Transverse colon (tissue), 4 donors: ENCODE measurements at regions not wholly inside any gene's neighbourhood (a gene's known extent, or its start where the extent isn't known, plus 50 kb on each side); places are given as distances from the start of the nearest gene placed in this dataset.

Experiments
- DNase-seq: peaks from one replicate; pipeline ENCODE4 v3.0.0-alpha.2; 2019
- H3K27ac ChIP-seq, 4 donors: fragments of 200-600 bp; sonication (generic); 2 replicates each; pipeline ENCODE4 v1.5.1; 2016 to 2018; ENCODE audit warnings: inconsistent platforms in 4 of 4
- H3K27me3 ChIP-seq: fragments of 200-600 bp; sonication (generic); 2 replicates; pipeline ENCODE4 v1.5.1; 2017; ENCODE audit warnings: inconsistent platforms
- H3K36me3 ChIP-seq, 4 donors: fragments of 200-600 bp; sonication (generic); 2 replicates each; pipeline ENCODE4 v1.5.1; 2017 to 2019; ENCODE audit warnings: inconsistent platforms in 4 of 4
- H3K4me1 ChIP-seq, 4 donors: fragments of 200-600 bp; sonication (generic); 2 replicates each; pipeline ENCODE4 v1.5.1; 2017 to 2020; ENCODE audit warnings: inconsistent platforms in 4 of 4
- H3K4me3 ChIP-seq, 4 donors: fragments of 200-600 bp; sonication (generic); 1 replicate in 1 of 4; 2 replicates in 3 of 4; pipeline versions ENCODE4 v1.5.1 to v1.6.1; 2017 to 2019; ENCODE audit warnings: inconsistent platforms in 4 of 4
- H3K9me3 ChIP-seq, 2 donors: fragments of 200-600 bp; sonication (generic); 2 replicates each; pipeline ENCODE4 v1.5.1; 2017 to 2019; ENCODE audit warnings: inconsistent platforms in 2 of 2
- EP300 ChIP-seq: sonication (generic); formaldehyde crosslinking; IDR thresholded peaks from one replicate; pipeline ENCODE4 v1.6.1; 2017; ENCODE audit warnings: antibody characterized with exemption, low read depth
- POLR2A ChIP-seq: fragments of 450-650 bp; IDR thresholded peaks from one replicate; pipeline ENCODE4 v1.6.1; 2016; ENCODE audit warnings: antibody characterized with exemption, mild to moderate bottlenecking, moderate library complexity
- POLR2AphosphoS5 ChIP-seq, 3 donors: sonication (generic); formaldehyde crosslinking; IDR thresholded peaks; one replicate each; pipeline ENCODE4 v1.6.1; 2016; ENCODE audit warnings: antibody characterized with exemption in 3 of 3
- WGBS, 2 donors: methylation state at CpG; one replicate each; pipeline ENCODE4 v1.1.5; 2018; ENCODE audit warnings: low coverage in 1 of 2; 5-methylcytosine and 5-hydroxymethylcytosine counted together
- in situ Hi-C, 4 donors: fragments of 200-750 bp; cut with MboI; loops; one replicate each; pipeline versions ENCODE4 v1.15.0 to v1.15.1; 2017; ENCODE audit warnings: low sequenced_read_pairs in 3 of 4, low pct_ligation_motif_present in 1 of 4, low pct_unique_long_range_greater_than_20kb in 1 of 4
- intact Hi-C: fragments of 100-400 bp; cut with DNase I; formaldehyde crosslinking; loops from one replicate; pipeline ENCODE4 v1.15.1; 2023; ENCODE audit warnings: low total_unique reads
- TF ChIP-seq, protein P1 (sequence below), 5 experiments: fragments of 200-600 bp in 3 of 5; fragments of 450-650 bp in 2 of 5; sonication (generic) in 3 of 5; IDR thresholded peaks; 1 replicate in 2 of 5; 2 replicates in 3 of 5; pipeline ENCODE4 v1.5.1; 2016 to 2017; ENCODE audit warnings: antibody characterized with exemption in 5 of 5, inconsistent platforms in 3 of 5, mild to moderate bottlenecking in 2 of 5, moderate library complexity in 1 of 5

DNA sequence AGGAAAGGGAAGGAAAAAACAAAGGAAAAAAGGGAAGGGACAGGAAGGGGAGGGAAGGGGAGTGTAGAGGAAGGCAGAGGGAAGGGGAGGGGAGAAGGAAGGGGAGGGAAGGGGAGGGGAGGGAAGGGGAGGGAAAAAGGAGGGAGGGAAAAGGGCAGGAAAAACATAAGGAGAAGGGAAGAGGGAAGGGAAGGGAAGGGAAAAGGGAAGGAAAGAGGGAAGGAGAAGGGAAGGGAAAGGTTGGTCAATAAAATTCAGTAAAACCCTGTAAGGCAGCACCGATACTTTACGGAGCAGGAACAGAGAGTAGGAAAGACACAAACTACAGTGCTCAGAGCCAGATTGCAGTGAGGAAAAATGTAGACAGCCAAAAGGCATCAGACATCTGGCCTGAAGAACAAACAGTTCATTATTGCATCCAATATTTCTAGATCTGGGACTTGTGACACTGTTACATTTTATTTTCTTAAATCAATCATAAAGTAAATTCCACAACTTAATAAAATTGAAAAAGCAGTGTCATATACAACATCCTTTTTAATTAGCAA is 322.0 kb downstream of the CRPPA start:
- H3K9me3 ChIP-seq = peaks cover 0 to 4% of the 10 kb centered on the region in 2 donors
- in situ Hi-C loops = loop anchor here in 1 of 4 donors (25.0 kb wide), 2 partner anchors 463 to 787 kb away; no protein-coding TSS in a partner anchor
- WGBS, 2 donors = 88% methylated on average over 2 of the region's 2 CpGs; no CpG with 5 or more reads in 1 of the 2 donors
- intact Hi-C loops = no loop called here
- no peak overlapping the region for H3K4me3 ChIP-seq
- no peaks in the 10 kb centered on the region for H3K36me3 ChIP-seq
- no peak overlapping the region for H3K27ac ChIP-seq
- DNase-seq = no peak
- H3K4me1 ChIP-seq = no peaks in the 10 kb centered on the region
- H3K27me3 ChIP-seq = no peaks in the 10 kb centered on the region
- no peak for TF ChIP-seq EP300
- no peak for TF ChIP-seq POLR2A
- TF ChIP-seq, protein P1, sequence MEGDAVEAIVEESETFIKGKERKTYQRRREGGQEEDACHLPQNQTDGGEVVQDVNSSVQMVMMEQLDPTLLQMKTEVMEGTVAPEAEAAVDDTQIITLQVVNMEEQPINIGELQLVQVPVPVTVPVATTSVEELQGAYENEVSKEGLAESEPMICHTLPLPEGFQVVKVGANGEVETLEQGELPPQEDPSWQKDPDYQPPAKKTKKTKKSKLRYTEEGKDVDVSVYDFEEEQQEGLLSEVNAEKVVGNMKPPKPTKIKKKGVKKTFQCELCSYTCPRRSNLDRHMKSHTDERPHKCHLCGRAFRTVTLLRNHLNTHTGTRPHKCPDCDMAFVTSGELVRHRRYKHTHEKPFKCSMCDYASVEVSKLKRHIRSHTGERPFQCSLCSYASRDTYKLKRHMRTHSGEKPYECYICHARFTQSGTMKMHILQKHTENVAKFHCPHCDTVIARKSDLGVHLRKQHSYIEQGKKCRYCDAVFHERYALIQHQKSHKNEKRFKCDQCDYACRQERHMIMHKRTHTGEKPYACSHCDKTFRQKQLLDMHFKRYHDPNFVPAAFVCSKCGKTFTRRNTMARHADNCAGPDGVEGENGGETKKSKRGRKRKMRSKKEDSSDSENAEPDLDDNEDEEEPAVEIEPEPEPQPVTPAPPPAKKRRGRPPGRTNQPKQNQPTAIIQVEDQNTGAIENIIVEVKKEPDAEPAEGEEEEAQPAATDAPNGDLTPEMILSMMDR (IDR thresholded peaks at IDR 0.05) = no peak
- no peak for TF ChIP-seq POLR2AphosphoS5 (IDR thresholded peaks at IDR 0.05)

DNA sequence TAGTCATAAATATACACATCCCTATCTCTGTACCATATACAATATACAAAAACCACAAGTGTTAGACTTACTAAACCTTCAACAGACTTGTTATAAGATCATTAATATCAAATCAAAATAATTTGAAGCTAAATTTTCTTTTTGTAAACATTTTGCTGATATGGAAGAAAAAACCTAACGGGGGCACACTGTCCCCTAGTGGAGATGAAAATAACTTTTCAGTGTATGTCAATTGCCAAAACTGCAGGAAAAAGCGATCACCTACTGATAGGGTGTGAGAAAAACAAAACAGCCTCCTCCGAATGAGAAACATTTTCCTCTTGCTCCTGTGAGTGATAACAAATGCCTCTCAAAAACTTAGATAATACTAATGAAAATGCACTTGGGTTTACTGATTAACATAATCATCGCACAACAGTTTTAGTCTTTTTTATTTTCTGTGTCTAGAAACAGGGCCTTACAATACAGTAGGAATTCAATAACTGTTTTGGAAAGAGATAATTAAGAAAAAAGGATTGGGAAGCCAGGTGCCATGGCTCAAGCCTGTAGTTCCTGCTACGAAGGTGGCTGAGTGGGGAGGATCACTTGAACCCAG is 322.7 kb downstream of the CRPPA start:
- intact Hi-C loops (no loop called here), in situ Hi-C loops (loop anchor here in 1 of 4 donors (25.0 kb wide), 2 partner anchors 464 to 786 kb away; no protein-coding TSS in a partner anchor)
- no peak overlapping the region for H3K4me3 ChIP-seq
- 62 to 69% methylated on average over 5 of the region's 5 CpGs for WGBS, 2 donors
- no peak for DNase-seq
- TF ChIP-seq, protein P1 (IDR thresholded peaks at IDR 0.05) = peak; percentile 32 to 57 (median 47)
- no peak for TF ChIP-seq POLR2AphosphoS5 (IDR thresholded peaks at IDR 0.05)
- H3K4me1 ChIP-seq = no peaks in the 10 kb centered on the region
- H3K27ac ChIP-seq = no peak overlapping the region
- H3K27me3 ChIP-seq = no peaks in the 10 kb centered on the region
- peaks cover 0 to 4% of the 10 kb centered on the region in 2 donors for H3K9me3 ChIP-seq
- H3K36me3 ChIP-seq = no peaks in the 10 kb centered on the region

DNA sequence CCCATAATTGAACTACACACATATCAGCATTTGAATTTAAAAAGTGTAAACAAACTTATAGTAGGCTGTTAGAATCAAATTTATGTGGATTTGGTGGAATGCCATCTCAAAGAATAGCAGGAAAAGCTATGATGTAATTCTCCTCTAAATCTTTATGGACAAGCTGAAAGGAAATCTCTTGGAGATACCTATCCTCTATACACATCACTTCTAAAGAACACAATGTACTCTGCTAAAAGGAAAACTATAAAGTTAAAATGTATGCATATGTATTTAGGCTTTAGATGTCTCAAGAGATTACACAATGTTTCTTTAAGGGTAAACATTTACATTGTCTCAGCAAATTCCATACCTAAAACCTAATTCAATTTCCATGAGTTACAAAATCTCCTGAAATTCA is 323.3 kb downstream of the CRPPA start:
- H3K27me3 ChIP-seq = no peaks in the 10 kb centered on the region
- DNase-seq = no peak
- intact Hi-C loops = no loop called here
- H3K36me3 ChIP-seq = no peaks in the 10 kb centered on the region
- no peak overlapping the region for H3K4me3 ChIP-seq
- H3K4me1 ChIP-seq = no peaks in the 10 kb centered on the region
- in situ Hi-C loops = loop anchor here in 1 of 4 donors (25.0 kb wide), 2 partner anchors 464 to 786 kb away; no protein-coding TSS in a partner anchor
- H3K9me3 ChIP-seq = peaks cover 0 to 4% of the 10 kb centered on the region in 2 donors
- no peak overlapping the region for H3K27ac ChIP-seq
- TF ChIP-seq POLR2AphosphoS5 (IDR thresholded peaks at IDR 0.05) (no peak), POLR2A (no peak), EP300 (no peak)
- TF ChIP-seq, protein P1 (IDR thresholded peaks at IDR 0.05) = no peak

DNA sequence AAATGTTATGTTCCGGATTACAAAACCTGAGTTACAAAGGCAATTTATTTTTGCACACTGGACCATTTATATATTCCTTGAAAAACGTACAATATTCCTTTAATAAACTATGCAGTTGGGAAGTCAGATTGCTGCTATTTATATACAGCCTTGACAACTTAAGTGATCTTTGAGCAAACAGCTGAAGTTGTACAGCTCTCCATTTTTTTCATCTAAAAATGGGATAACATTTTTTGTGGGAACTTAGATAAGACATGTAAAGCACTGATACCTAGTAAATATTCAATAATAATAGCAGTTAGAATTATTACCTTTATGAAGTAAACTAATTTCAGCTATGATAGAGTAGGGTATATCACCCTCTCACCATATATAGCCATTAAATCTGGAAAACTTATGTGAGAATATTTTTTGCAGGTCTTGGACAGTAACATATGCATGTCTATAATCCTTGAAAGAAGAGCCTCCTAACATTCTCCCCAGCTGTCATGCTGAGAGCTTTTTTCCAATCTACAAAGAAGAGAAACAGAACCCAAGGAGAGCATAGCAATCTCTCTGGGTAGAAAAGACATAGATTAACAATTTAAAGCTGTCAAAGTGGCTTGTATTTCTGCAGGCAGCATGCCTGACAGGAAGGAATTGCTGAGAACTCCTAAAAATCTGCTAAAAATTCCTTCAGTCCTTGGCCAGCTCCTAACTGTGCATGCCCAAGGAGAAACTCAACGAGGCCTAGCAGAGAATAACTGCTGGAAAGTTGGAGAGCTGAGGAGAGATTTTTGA is 326.0 kb downstream of the CRPPA start:
- Histone ChIP-seq H3K4me1 (no peaks in the 10 kb centered on the region), H3K36me3 (no peaks in the 10 kb centered on the region), H3K9me3 (no peaks in the 10 kb centered on the region), H3K27me3 (no peaks in the 10 kb centered on the region), H3K27ac (no peak overlapping the region), H3K4me3 (no peak overlapping the region)
- whole genome bisulfite sequencing, 2 donors = 60 to 63% methylated on average over 3 of the region's 3 CpGs
- intact Hi-C loops (no loop called here), in situ Hi-C loops (loop anchor here in 1 of 4 donors (25.0 kb wide), 2 partner anchors 467 to 783 kb away; no protein-coding TSS in a partner anchor)
- TF ChIP-seq POLR2A (no peak), POLR2AphosphoS5 (IDR thresholded peaks at IDR 0.05) (no peak), EP300 (no peak)
- TF ChIP-seq, protein P1 (IDR thresholded peaks at IDR 0.05) = no peak
- DNase-seq = no peak
